H1 (cell line): ENCODE measurements at regions not wholly inside any gene's neighbourhood (a gene's known extent, or its start where the extent isn't known, plus 50 kb on each side); places are given as distances from the start of the nearest gene placed in this dataset.

Source experiments
- CBX8 ChIP-seq: fragments of 300-800, 300-1000 bp; sonication (generic); IDR thresholded peaks from 2 replicates; pipeline ENCODE4 v1.7.1; 2016; ENCODE audit warnings: low read depth, low read length, borderline replicate concordance
- CTCF ChIP-seq, 3 experiments: IDR thresholded peaks; 1 replicate in 2 of 3; 2 replicates in 1 of 3; pipeline versions ENCODE4 v1.5.1 to v1.6.1; 2011; ENCODE audit warnings: low read length in 3 of 3, mild to moderate bottlenecking in 3 of 3, inconsistent platforms in 2 of 3, low read depth in 1 of 3, moderate library complexity in 1 of 3; ENCODE audit not compliant: insufficient read depth in 1 of 3; ENCODE audit errors: control extremely low read depth in 1 of 3
- EP300 ChIP-seq, 2 experiments: IDR thresholded peaks; 1 replicate in 1 of 2; 2 replicates in 1 of 2; pipeline ENCODE4 v1.6.1; 2011 to 2012; ENCODE audit warnings: low read depth in 2 of 2, low read length in 2 of 2, mild to moderate bottlenecking in 2 of 2, borderline replicate concordance in 1 of 2, inconsistent platforms in 1 of 2, moderate library complexity in 1 of 2
- EZH2 ChIP-seq: fragments of 200-600 bp; sonication (generic); IDR thresholded peaks from 2 replicates; pipeline ENCODE4 v1.7.1; 2012; ENCODE audit warnings: low read depth, mild to moderate bottlenecking, moderate library complexity, low read length, inconsistent platforms; ENCODE audit not compliant: severe bottlenecking
- JUND ChIP-seq: IDR thresholded peaks from 2 replicates; pipeline ENCODE4 v1.6.1; 2011; ENCODE audit warnings: mild to moderate bottlenecking, improper control_type of control experiment, low read length
- MAFK ChIP-seq: IDR thresholded peaks from 2 replicates; pipeline ENCODE4 v1.6.1; 2012; ENCODE audit warnings: low read depth, mild to moderate bottlenecking, improper control_type of control experiment, low read length
- MAX ChIP-seq: IDR thresholded peaks from 2 replicates; pipeline ENCODE4 v1.6.1; 2012; ENCODE audit warnings: inconsistent platforms
- PHF8 ChIP-seq: fragments of 200-600 bp; sonication (generic); conservative IDR thresholded peaks from 2 replicates; pipeline ENCODE4 v1.7.1; 2012; ENCODE audit warnings: low read depth, mild to moderate bottlenecking, inconsistent platforms, low read length, moderate library complexity
- POLR2A ChIP-seq, 2 experiments: IDR thresholded peaks; 1 replicate in 1 of 2; 2 replicates in 1 of 2; pipeline ENCODE4 v1.6.1; 2011; ENCODE audit warnings: low read depth in 2 of 2, low read length in 2 of 2, mild to moderate bottlenecking in 2 of 2; ENCODE audit errors: control extremely low read depth in 1 of 2
- RFX5 ChIP-seq: IDR thresholded peaks from 2 replicates; pipeline ENCODE4 v1.6.1; 2011; ENCODE audit warnings: low read depth, low read length, improper control_type of control experiment, borderline replicate concordance
- SP1 ChIP-seq: IDR thresholded peaks from 2 replicates; pipeline ENCODE4 v1.6.1; 2011; ENCODE audit warnings: low read depth, low read length
- SUZ12 ChIP-seq: fragments of 200-600 bp; sonication (generic); IDR thresholded peaks from 2 replicates; pipeline ENCODE4 v1.6.1; 2012; ENCODE audit warnings: mild to moderate bottlenecking, inconsistent platforms, low read length, moderate library complexity, mixed read lengths
- TEAD4 ChIP-seq: IDR thresholded peaks from 2 replicates; pipeline ENCODE4 v1.6.1; 2012; ENCODE audit warnings: low read depth, low read length, inconsistent platforms, mixed read lengths

DNA sequence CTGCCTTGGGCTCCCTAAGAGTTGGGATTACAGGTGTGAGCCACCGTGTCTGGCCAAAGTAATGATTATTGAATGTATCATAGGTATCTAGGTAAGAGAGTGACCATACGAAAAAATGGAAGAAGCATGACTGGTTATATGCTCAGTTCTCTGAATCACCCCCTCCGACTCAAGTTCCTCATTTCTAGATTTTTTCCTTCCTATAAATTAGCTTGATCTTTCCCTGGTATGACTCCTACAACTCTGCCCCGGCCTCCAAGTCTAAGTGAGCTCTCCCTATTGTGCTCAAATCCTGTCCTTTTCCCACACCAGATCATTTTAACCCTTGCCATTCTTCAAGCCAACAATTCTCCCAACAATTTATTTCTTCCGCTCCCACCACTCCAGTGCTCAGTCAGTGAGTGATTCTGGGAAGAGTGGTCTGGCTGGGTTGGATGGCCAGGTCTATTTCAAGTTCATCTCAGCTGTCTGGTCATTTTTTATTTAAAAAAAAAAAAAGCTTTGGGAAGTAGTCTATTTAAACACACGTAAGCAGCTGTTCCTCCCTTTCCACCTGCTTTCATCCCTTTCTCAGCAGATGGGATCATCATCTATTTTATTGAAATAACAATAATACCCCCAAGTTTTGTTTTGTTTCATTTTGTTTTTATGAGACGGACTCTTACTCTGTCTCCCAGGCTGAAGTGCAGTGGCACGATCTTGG, 120.2 kb upstream of the HS3ST2 start:
- TF ChIP-seq EZH2 (no peak), CTCF (IDR thresholded peaks at IDR 0.05; ENCODE audit: control extremely low read depth in 1 of 3, insufficient read depth in 1 of 3, low read depth in 1 of 3, low read length in 3 of 3) (no peak), PHF8 (no peak), SP1 (no peak), RFX5 (no peak), MAX (no peak), MAFK (no peak), CBX8 (no peak), SUZ12 (no peak), EP300 (IDR thresholded peaks at IDR 0.05; ENCODE audit: borderline replicate concordance in 1 of 2, low read depth in 2 of 2, low read length in 2 of 2) (no peak), TEAD4 (no peak), JUND (no peak), POLR2A (IDR thresholded peaks at IDR 0.05; ENCODE audit: control extremely low read depth in 1 of 2, low read depth in 2 of 2, low read length in 2 of 2) (no peak)
